ENCODE measurements at regions not wholly inside any gene's neighbourhood (a gene's known extent, or its start where the extent isn't known, plus 50 kb on each side); places are given as distances from the start of the nearest gene placed in this dataset.

DNA sequence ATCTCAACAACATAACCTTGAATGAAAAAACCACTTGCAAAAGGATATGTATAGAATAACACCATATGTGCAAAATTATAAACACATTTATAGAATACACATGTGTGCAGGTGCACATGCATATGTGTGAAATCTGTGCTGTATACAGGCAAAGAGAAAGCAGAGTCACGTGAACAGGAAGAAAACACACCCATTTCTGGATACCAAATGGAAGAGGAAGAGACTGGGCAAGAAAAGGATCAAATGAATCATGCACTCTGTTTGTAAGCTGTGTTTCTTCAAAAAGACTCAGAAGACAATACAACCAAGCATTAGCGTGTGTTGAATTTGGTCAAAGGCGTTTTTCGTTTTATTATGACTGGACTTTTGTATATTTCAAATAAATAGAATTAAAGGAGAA is 111.3 kb upstream of the ERG start:
- TF ChIP-seq CTCF (IDR thresholded peaks at IDR 0.05), result no peak
- TF ChIP-seq ZFX (IDR thresholded peaks at IDR 0.05; ENCODE audit: borderline replicate concordance), result no peak
